K562 (cell line): ENCODE measurements at regions not wholly inside any gene's neighbourhood (a gene's known extent, or its start where the extent isn't known, plus 50 kb on each side); places are given as distances from the start of the nearest gene placed in this dataset.

Experiments
- ATAC-seq: fragments of 200-7000 bp; cut with Tn5 transposase; 3 replicates; pipeline ENCODE4 v1.9.1; 2020; ENCODE audit warnings: moderate library complexity
- BruUV-seq: library from RNA; stranded (reverse); fragments of 400-500 nt; replicated peaks from 2 replicates; lab custom pipeline; 2021; lab: Mats Ljungman, UMichigan
- CTCF ChIA-PET: fragments of 300-600 bp; formaldehyde crosslinking; extraction: SDS; loops from one replicate; lab custom pipeline; 2021; ENCODE audit warnings: low intra/inter-chr PET ratio; lab: Yijun Ruan, JAX
- POLR2A ChIA-PET: fragments of 300-600, 350-650 bp; sonication (Branson Sonifier 250); formaldehyde crosslinking; extraction: SDS; loops from one replicate; lab custom pipeline; 2021; ENCODE audit warnings: antibody characterized with exemption, inconsistent platforms; lab: Yijun Ruan, JAX
- DNase-seq, 4 experiments: peaks; one replicate each; pipeline versions ENCODE4 v3.0.0 to v3.0.0-alpha.2; 2011 to 2018; ENCODE audit warnings: low spot score in 3 of 4, mixed read lengths in 3 of 4; ENCODE audit errors: extremely low read depth in 1 of 4
- FAIRE-seq: peaks from 2 replicates; lab custom pipeline; 2011; peaks lifted over from hg19 to GRCh38; lab: Jason Lieb, UNC
- H2AFZ ChIP-seq: 2 replicates; pipeline ENCODE4 v1.6.0; 2011; ENCODE audit warnings: low read depth, low read length, control low read depth, inconsistent platforms
- H3K27ac ChIP-seq: fragments of 200-600 bp; 3 replicates; pipeline ENCODE4 v1.8.0; 2011; ENCODE audit warnings: low read depth, mild to moderate bottlenecking, control low read depth, inconsistent platforms, low read length, moderate library complexity, mixed read lengths; ENCODE audit errors: extremely low read depth
- H3K27me3 ChIP-seq, 2 experiments: fragments of 300-600 bp in 1 of 2; 2 replicates in 1 of 2; 3 replicates in 1 of 2; pipeline versions ENCODE4 v1.6.0 to v1.8.0; 2011; ENCODE audit warnings: inconsistent platforms in 2 of 2, low read length in 2 of 2, mild to moderate bottlenecking in 1 of 2, mixed read lengths in 1 of 2, moderate library complexity in 1 of 2; ENCODE audit not compliant: control insufficient read depth in 2 of 2, insufficient read depth in 2 of 2
- H3K36me3 ChIP-seq: fragments of 300-600 bp; 3 replicates; pipeline ENCODE4 v1.8.0; 2011; ENCODE audit warnings: mild to moderate bottlenecking, low read length, inconsistent platforms; ENCODE audit not compliant: control insufficient read depth, insufficient read depth
- H3K4me1 ChIP-seq, 2 experiments: fragments of 200-600 bp in 1 of 2; replicated peaks in 1 of 2; 2 replicates in 1 of 2; 3 replicates in 1 of 2; pipeline versions ENCODE4 v1.5.1 to v1.8.0; 2011; ENCODE audit warnings: inconsistent platforms in 2 of 2, low read length in 2 of 2, mild to moderate bottlenecking in 1 of 2, mixed read lengths in 1 of 2, moderate library complexity in 1 of 2; ENCODE audit not compliant: control insufficient read depth in 2 of 2, insufficient read depth in 2 of 2
- H3K4me2 ChIP-seq: 2 replicates; pipeline ENCODE4 v1.6.1; 2011; ENCODE audit warnings: low read length, control low read depth, inconsistent platforms, mixed read lengths; ENCODE audit not compliant: insufficient read depth
- H3K4me3 ChIP-seq: fragments of 200-600 bp; sonication (generic), shearing (Covaris generic); 2 replicates; pipeline ENCODE4 v1.5.1; 2016; ENCODE audit warnings: control low read depth, inconsistent platforms
- H3K79me2 ChIP-seq: fragments of 200-600 bp; 3 replicates; pipeline ENCODE4 v1.8.0; 2011; ENCODE audit warnings: low read length, inconsistent platforms; ENCODE audit not compliant: control insufficient read depth, insufficient read depth
- H3K9ac ChIP-seq, 2 experiments: 2 replicates each; pipeline versions ENCODE4 v1.6.0 to v1.6.1; 2011; ENCODE audit warnings: low read depth in 2 of 2, low read length in 2 of 2, control low read depth in 1 of 2, inconsistent platforms in 1 of 2, mild to moderate bottlenecking in 1 of 2, mixed read lengths in 1 of 2; ENCODE audit not compliant: insufficient read depth in 1 of 2
- H3K9me1 ChIP-seq: one replicate; pipeline ENCODE4 v1.6.0; 2011; ENCODE audit warnings: inconsistent platforms, mild to moderate bottlenecking, low read length, moderate library complexity; ENCODE audit not compliant: control insufficient read depth, insufficient read depth
- H3K9me3 ChIP-seq: replicated peaks from 2 replicates; pipeline ENCODE4 v1.5.1; 2011; ENCODE audit warnings: low read depth, low read length, inconsistent platforms; ENCODE audit not compliant: control insufficient read depth, insufficient read depth
- H4K20me1 ChIP-seq: replicated peaks from 2 replicates; pipeline ENCODE4 v1.6.1; 2011; ENCODE audit warnings: low read length, inconsistent platforms, mixed read lengths; ENCODE audit not compliant: control insufficient read depth, insufficient read depth
- MEF2D ChIP-seq: conservative IDR thresholded peaks from 2 replicates; pipeline ENCODE4 v1.6.1; 2016; ENCODE audit warnings: low read depth, missing genetic modification characterization, missing compliant biosample characterization
- WGBS: fragments of 100-300 bp; shearing (Covaris generic); methylation state at CpG from one replicate; pipeline ENCODE4 v1.1.6; 2016; ENCODE audit warnings: low coverage, mixed read lengths; ENCODE audit not compliant: insufficient coverage; ENCODE audit errors: missing lambda C conversion rate; 5-methylcytosine and 5-hydroxymethylcytosine counted together
- in situ Hi-C: fragments of 300-500 bp; cut with MboI; formaldehyde crosslinking; loops from 4 replicates; pipeline ENCODE4 v1.15.0; 2018; ENCODE audit warnings: inconsistent platforms, mixed read lengths
- intact Hi-C: fragments of 100-400 bp; cut with micrococcal nuclease; formaldehyde crosslinking; loops from 2 replicates; pipeline ENCODE4 v1.14.2; 2022
- TF ChIP-seq, protein P1 (sequence below): fragments of 450-650 bp; formaldehyde crosslinking; IDR thresholded peaks from 2 replicates; pipeline ENCODE4 v1.4.0; 2020; ENCODE audit warnings: mild to moderate bottlenecking, mixed read lengths
- TF ChIP-seq, protein P2 (sequence below): fragments of 450-650 bp; IDR thresholded peaks from 2 replicates; pipeline ENCODE4 v1.6.1; 2018; ENCODE audit not compliant: partially characterized antibody

DNA sequence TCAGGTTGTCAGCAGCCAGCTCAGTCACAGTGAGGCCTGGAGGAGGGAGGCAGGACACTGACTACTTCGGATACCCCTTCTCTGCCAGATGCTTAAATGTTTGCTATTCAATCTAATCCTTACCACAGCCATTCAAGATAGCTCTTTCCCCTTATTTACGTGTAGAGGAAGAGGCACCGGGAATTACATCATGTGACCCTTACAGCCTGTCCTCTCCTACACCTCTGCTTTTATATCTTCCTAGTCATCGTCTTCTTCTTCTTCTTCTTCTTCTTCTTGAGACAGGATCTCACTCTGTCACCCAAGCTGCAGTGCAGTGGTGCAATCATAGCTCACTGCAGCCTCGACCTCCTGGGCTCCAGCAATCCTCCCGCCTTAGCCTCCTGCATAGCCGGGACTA is 148.1 kb upstream of the NEDD9 start:
- no peak overlapping the region for H3K9ac ChIP-seq
- WGBS: 3% methylated on average over 6 of the region's 7 CpGs
- in situ Hi-C loops: no loop called here
- H3K36me3 ChIP-seq: no peaks in the 10 kb centered on the region
- H2AFZ ChIP-seq: no peak overlapping the region
- DNase-seq (no peak), FAIRE-seq (no peak), ATAC-seq (no peak)
- H3K4me1 ChIP-seq: no peaks in the 10 kb centered on the region; a peak in 1 of 5 replicates
- no peaks in the 10 kb centered on the region for H3K9me1 ChIP-seq
- H3K9me3 ChIP-seq: no peaks in the 10 kb centered on the region
- ChIA-PET CTCF (no interaction called here), POLR2A (interaction anchor here (0.8 to 1.5 kb wide), 5 partner anchors 10 to 287 kb away, joined by 3 read pairs; partner anchors contain the start of gene SMIM13)
- no peaks in the 10 kb centered on the region for H3K79me2 ChIP-seq
- H3K27ac ChIP-seq: no peak overlapping the region
- intact Hi-C loops: no loop called here
- TF ChIP-seq, protein P1, sequence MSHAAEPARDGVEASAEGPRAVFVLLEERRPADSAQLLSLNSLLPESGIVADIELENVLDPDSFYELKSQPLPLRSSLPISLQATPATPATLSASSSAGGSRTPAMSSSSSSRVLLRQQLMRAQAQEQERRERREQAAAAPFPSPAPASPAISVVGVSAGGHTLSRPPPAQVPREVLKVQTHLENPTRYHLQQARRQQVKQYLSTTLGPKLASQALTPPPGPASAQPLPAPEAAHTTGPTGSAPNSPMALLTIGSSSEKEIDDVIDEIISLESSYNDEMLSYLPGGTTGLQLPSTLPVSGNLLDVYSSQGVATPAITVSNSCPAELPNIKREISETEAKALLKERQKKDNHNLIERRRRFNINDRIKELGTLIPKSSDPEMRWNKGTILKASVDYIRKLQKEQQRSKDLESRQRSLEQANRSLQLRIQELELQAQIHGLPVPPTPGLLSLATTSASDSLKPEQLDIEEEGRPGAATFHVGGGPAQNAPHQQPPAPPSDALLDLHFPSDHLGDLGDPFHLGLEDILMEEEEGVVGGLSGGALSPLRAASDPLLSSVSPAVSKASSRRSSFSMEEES (CRISPR knock-in tag): peak; percentile 82
- no peak for TF ChIP-seq MEF2D (tag)
- TF ChIP-seq, protein P2, sequence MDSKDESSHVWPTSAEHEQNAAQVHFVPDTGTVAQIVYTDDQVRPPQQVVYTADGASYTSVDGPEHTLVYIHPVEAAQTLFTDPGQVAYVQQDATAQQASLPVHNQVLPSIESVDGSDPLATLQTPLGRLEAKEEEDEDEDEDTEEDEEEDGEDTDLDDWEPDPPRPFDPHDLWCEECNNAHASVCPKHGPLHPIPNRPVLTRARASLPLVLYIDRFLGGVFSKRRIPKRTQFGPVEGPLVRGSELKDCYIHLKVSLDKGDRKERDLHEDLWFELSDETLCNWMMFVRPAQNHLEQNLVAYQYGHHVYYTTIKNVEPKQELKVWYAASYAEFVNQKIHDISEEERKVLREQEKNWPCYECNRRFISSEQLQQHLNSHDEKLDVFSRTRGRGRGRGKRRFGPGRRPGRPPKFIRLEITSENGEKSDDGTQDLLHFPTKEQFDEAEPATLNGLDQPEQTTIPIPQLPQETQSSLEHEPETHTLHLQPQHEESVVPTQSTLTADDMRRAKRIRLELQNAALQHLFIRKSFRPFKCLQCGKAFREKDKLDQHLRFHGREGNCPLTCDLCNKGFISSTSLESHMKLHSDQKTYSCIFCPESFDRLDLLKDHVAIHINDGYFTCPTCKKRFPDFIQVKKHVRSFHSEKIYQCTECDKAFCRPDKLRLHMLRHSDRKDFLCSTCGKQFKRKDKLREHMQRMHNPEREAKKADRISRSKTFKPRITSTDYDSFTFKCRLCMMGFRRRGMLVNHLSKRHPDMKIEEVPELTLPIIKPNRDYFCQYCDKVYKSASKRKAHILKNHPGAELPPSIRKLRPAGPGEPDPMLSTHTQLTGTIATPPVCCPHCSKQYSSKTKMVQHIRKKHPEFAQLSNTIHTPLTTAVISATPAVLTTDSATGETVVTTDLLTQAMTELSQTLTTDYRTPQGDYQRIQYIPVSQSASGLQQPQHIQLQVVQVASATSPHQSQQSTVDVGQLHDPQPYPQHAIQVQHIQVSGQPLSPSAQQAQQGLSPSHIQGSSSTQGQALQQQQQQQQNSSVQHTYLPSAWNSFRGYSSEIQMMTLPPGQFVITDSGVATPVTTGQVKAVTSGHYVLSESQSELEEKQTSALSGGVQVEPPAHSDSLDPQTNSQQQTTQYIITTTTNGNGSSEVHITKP: no peak
- H3K4me2 ChIP-seq: no peak overlapping the region
- no peaks in the 10 kb centered on the region for H4K20me1 ChIP-seq
- no peak overlapping the region for H3K4me3 ChIP-seq
- no TSS peak for BruUV-seq
- peaks cover 0 to 22% of the 10 kb centered on the region in 2 experiments; a peak in 2 of 5 replicates for H3K27me3 ChIP-seq
